ENCODE measurements at regions not wholly inside any gene's neighbourhood (a gene's known extent, or its start where the extent isn't known, plus 50 kb on each side); places are given as distances from the start of the nearest gene placed in this dataset.

DNA sequence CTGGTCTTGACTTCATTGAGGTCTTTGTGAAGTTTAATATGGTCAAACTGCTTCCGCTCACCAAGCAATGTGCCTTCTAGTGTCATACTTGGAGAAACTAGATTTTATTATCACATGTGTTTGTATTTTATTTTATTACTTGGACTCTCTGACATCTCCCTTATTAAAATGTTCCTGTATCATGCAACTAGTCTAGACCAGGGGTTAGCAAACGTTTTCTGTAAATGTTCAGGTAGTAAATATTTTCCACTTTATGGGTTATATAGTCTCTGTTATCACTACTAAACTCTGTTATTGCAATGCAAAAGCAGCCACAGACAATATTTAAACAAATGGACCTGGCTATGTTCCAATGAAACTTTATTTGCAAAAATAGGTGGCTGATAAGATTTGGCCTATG lies 443.8 kb downstream of the MID1IP1 start:
- H3K27ac ChIP-seq (ENCODE audit: low read depth in 1 of 2, low read length in 2 of 2), result no peak overlapping the region
- 77% methylated on average over 2 of the region's 2 CpGs for WGBS
- no peak overlapping the region for H3K9ac ChIP-seq (ENCODE audit: low read depth in 1 of 2, low read length in 2 of 2)
- no peak for DNase-seq (ENCODE audit: low spot score)
- no peak overlapping the region for H3K4me3 ChIP-seq (ENCODE audit: low read depth in 1 of 3, low read length in 3 of 3)
- H3K27me3 ChIP-seq (ENCODE audit: control insufficient read depth in 4 of 4, insufficient read depth in 4 of 4, low read length in 3 of 4), result no peaks in the 10 kb centered on the region
- no peaks in the 10 kb centered on the region for H3K9me3 ChIP-seq (ENCODE audit: control insufficient read depth in 4 of 4, low read length in 3 of 4)
- H3K36me3 ChIP-seq (ENCODE audit: control insufficient read depth in 4 of 4, insufficient read depth in 3 of 4, low read depth in 1 of 4, low read length in 3 of 4), result no peaks in the 10 kb centered on the region
- TF ChIP-seq, protein P1, sequence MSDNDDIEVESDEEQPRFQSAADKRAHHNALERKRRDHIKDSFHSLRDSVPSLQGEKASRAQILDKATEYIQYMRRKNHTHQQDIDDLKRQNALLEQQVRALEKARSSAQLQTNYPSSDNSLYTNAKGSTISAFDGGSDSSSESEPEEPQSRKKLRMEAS (IDR thresholded peaks at IDR 0.05), result no peak
- no peak for TF ChIP-seq SP1 (IDR thresholded peaks at IDR 0.05)
- no peak for TF ChIP-seq TAF1 (conservative IDR thresholded peaks at IDR 0.05)
- no peak for TF ChIP-seq RXRA (IDR thresholded peaks at IDR 0.05)
- no peak for TF ChIP-seq HNF4A (conservative IDR thresholded peaks at IDR 0.05)
- TF ChIP-seq FOXA2 (IDR thresholded peaks at IDR 0.05), result no peak
- TF ChIP-seq, protein P2, sequence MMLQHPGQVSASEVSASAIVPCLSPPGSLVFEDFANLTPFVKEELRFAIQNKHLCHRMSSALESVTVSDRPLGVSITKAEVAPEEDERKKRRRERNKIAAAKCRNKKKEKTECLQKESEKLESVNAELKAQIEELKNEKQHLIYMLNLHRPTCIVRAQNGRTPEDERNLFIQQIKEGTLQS (IDR thresholded peaks at IDR 0.05), result no peak
- TF ChIP-seq FOXA1 (IDR thresholded peaks at IDR 0.05), result no peak
- no peaks in the 10 kb centered on the region for H3K4me1 ChIP-seq (ENCODE audit: control insufficient read depth in 4 of 4, insufficient read depth in 4 of 4, low read length in 3 of 4)

DNA sequence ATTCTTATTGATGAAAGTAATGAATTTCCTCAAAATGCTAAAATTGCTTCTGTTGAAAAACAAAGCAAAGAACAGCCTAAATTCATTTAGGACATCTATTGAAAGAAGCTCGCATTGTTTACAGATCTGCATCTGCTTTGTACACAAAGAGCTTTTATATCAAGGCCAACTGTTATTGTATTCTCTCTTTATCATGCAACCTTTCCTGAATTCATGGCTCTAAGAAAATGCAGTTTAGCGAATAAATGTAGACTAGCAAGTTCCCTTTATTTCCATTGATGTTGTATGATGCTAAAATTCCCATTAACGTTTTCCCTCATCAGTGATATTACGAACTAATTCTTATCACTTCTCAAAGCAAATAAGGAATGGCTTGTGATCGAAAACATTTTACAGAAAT lies 446.3 kb downstream of the MID1IP1 start:
- H3K4me3 ChIP-seq (ENCODE audit: low read depth in 1 of 3, low read length in 3 of 3), result no peak overlapping the region
- DNase-seq (ENCODE audit: low spot score), result no peak
- H3K36me3 ChIP-seq (ENCODE audit: control insufficient read depth in 4 of 4, insufficient read depth in 3 of 4, low read depth in 1 of 4, low read length in 3 of 4), result no peaks in the 10 kb centered on the region
- H3K27ac ChIP-seq (ENCODE audit: low read depth in 1 of 2, low read length in 2 of 2), result no peak overlapping the region
- no peak overlapping the region for H3K9ac ChIP-seq (ENCODE audit: low read depth in 1 of 2, low read length in 2 of 2)
- WGBS, result 88% methylated on average over 5 of the region's 5 CpGs
- H3K27me3 ChIP-seq (ENCODE audit: control insufficient read depth in 4 of 4, insufficient read depth in 4 of 4, low read length in 3 of 4), result peaks cover 0 to 3% (median 0%) of the 10 kb centered on the region in 4 donors
- TF ChIP-seq, protein P1 (IDR thresholded peaks at IDR 0.05), result no peak
- TF ChIP-seq, protein P3, sequence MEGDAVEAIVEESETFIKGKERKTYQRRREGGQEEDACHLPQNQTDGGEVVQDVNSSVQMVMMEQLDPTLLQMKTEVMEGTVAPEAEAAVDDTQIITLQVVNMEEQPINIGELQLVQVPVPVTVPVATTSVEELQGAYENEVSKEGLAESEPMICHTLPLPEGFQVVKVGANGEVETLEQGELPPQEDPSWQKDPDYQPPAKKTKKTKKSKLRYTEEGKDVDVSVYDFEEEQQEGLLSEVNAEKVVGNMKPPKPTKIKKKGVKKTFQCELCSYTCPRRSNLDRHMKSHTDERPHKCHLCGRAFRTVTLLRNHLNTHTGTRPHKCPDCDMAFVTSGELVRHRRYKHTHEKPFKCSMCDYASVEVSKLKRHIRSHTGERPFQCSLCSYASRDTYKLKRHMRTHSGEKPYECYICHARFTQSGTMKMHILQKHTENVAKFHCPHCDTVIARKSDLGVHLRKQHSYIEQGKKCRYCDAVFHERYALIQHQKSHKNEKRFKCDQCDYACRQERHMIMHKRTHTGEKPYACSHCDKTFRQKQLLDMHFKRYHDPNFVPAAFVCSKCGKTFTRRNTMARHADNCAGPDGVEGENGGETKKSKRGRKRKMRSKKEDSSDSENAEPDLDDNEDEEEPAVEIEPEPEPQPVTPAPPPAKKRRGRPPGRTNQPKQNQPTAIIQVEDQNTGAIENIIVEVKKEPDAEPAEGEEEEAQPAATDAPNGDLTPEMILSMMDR (IDR thresholded peaks at IDR 0.05; ENCODE audit: low read depth, low read length, missing input control), result no peak
- TF ChIP-seq HNF4G (IDR thresholded peaks at IDR 0.05) (no peak), NR2F2 (IDR thresholded peaks at IDR 0.05) (no peak), EGR1 (IDR thresholded peaks at IDR 0.05; ENCODE audit: low read depth in 2 of 2) (no peak), SP1 (IDR thresholded peaks at IDR 0.05) (no peak), FOXA1 (IDR thresholded peaks at IDR 0.05) (no peak)
- TF ChIP-seq, protein P4, sequence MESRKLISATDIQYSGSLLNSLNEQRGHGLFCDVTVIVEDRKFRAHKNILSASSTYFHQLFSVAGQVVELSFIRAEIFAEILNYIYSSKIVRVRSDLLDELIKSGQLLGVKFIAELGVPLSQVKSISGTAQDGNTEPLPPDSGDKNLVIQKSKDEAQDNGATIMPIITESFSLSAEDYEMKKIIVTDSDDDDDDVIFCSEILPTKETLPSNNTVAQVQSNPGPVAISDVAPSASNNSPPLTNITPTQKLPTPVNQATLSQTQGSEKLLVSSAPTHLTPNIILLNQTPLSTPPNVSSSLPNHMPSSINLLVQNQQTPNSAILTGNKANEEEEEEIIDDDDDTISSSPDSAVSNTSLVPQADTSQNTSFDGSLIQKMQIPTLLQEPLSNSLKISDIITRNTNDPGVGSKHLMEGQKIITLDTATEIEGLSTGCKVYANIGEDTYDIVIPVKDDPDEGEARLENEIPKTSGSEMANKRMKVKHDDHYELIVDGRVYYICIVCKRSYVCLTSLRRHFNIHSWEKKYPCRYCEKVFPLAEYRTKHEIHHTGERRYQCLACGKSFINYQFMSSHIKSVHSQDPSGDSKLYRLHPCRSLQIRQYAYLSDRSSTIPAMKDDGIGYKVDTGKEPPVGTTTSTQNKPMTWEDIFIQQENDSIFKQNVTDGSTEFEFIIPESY (IDR thresholded peaks at IDR 0.05), result no peak
- TF ChIP-seq, protein P2 (IDR thresholded peaks at IDR 0.05), result no peak
- no peaks in the 10 kb centered on the region for H3K4me1 ChIP-seq (ENCODE audit: control insufficient read depth in 4 of 4, insufficient read depth in 4 of 4, low read length in 3 of 4)
- H3K9me3 ChIP-seq (ENCODE audit: control insufficient read depth in 4 of 4, low read length in 3 of 4), result no peaks in the 10 kb centered on the region

GRCh38 chrX:39248330-39248729 lies 447.1 kb downstream of the MID1IP1 start:
- 69% methylated on average over 3 of the region's 3 CpGs for WGBS
- peaks cover 0 to 3% (median 0%) of the 10 kb centered on the region in 4 donors for H3K27me3 ChIP-seq (ENCODE audit: control insufficient read depth in 4 of 4, insufficient read depth in 4 of 4, low read length in 3 of 4)
- H3K4me3 ChIP-seq (ENCODE audit: low read depth in 1 of 3, low read length in 3 of 3), result no peak overlapping the region
- TF ChIP-seq, protein P3 (IDR thresholded peaks at IDR 0.05; ENCODE audit: low read depth, low read length, missing input control), result no peak
- no peak for TF ChIP-seq FOXA1 (IDR thresholded peaks at IDR 0.05)
- TF ChIP-seq, protein P5, sequence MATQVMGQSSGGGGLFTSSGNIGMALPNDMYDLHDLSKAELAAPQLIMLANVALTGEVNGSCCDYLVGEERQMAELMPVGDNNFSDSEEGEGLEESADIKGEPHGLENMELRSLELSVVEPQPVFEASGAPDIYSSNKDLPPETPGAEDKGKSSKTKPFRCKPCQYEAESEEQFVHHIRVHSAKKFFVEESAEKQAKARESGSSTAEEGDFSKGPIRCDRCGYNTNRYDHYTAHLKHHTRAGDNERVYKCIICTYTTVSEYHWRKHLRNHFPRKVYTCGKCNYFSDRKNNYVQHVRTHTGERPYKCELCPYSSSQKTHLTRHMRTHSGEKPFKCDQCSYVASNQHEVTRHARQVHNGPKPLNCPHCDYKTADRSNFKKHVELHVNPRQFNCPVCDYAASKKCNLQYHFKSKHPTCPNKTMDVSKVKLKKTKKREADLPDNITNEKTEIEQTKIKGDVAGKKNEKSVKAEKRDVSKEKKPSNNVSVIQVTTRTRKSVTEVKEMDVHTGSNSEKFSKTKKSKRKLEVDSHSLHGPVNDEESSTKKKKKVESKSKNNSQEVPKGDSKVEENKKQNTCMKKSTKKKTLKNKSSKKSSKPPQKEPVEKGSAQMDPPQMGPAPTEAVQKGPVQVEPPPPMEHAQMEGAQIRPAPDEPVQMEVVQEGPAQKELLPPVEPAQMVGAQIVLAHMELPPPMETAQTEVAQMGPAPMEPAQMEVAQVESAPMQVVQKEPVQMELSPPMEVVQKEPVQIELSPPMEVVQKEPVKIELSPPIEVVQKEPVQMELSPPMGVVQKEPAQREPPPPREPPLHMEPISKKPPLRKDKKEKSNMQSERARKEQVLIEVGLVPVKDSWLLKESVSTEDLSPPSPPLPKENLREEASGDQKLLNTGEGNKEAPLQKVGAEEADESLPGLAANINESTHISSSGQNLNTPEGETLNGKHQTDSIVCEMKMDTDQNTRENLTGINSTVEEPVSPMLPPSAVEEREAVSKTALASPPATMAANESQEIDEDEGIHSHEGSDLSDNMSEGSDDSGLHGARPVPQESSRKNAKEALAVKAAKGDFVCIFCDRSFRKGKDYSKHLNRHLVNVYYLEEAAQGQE (IDR thresholded peaks at IDR 0.05), result no peak
- TF ChIP-seq, protein P4 (IDR thresholded peaks at IDR 0.05), result no peak
- TF ChIP-seq HNF4A (conservative IDR thresholded peaks at IDR 0.05), result no peak

More at GRCh38 chrX:39248330-39248729, 447.1 kb downstream of the MID1IP1 start:
- no peak overlapping the region for H3K9ac ChIP-seq (ENCODE audit: low read depth in 1 of 2, low read length in 2 of 2)
- H3K36me3 ChIP-seq (ENCODE audit: control insufficient read depth in 4 of 4, insufficient read depth in 3 of 4, low read depth in 1 of 4, low read length in 3 of 4), result no peaks in the 10 kb centered on the region
- no peaks in the 10 kb centered on the region for H3K9me3 ChIP-seq (ENCODE audit: control insufficient read depth in 4 of 4, low read length in 3 of 4)
- no peak overlapping the region for H3K27ac ChIP-seq (ENCODE audit: low read depth in 1 of 2, low read length in 2 of 2)
- DNase-seq (ENCODE audit: low spot score), result no peak
- no peaks in the 10 kb centered on the region for H3K4me1 ChIP-seq (ENCODE audit: control insufficient read depth in 4 of 4, insufficient read depth in 4 of 4, low read length in 3 of 4)
